ENCODE measurements at regions not wholly inside any gene's neighbourhood (a gene's known extent, or its start where the extent isn't known, plus 50 kb on each side); places are given as distances from the start of the nearest gene placed in this dataset.
"Not testable (repeated sequence)": the region's sequence is repeated elsewhere in the genome, so short reads cannot be mapped to it uniquely, and the experiment has no call there.

- not testable (repeated sequence) for H3K79me2 ChIP-seq (ENCODE audit: low read length); H3K4me3 ChIP-seq (ENCODE audit: low read length); H3K9ac ChIP-seq (ENCODE audit: low read length); H3K36me3 ChIP-seq (replicated peaks; ENCODE audit: low read depth, low read length); H3K9me3 ChIP-seq (ENCODE audit: insufficient read depth, low read length); H3K27ac ChIP-seq (ENCODE audit: low read length); H3K27me3 ChIP-seq (ENCODE audit: low read depth, low read length); H2AFZ ChIP-seq (ENCODE audit: low read depth, low read length); H3K4me2 ChIP-seq (ENCODE audit: low read length); H4K20me1 ChIP-seq (ENCODE audit: insufficient read depth, low read length)
- H3K4me1 ChIP-seq (ENCODE audit: low read length) = peaks cover 10% of the 10 kb centered on the region
These were observed 122.1 kb downstream of the SPAG6 start for GRCh38 chr10:22467393-22467792.

GRCh38 chr10:22468570-22469320, 123.4 kb downstream of the SPAG6 start:
- no peak overlapping the region for H3K4me2 ChIP-seq (ENCODE audit: low read length)
- no peak overlapping the region for H3K4me3 ChIP-seq (ENCODE audit: low read length)
- H3K9ac ChIP-seq (ENCODE audit: low read length) = no peak overlapping the region
- peaks cover 10% of the 10 kb centered on the region for H3K4me1 ChIP-seq (ENCODE audit: low read length)
- H3K79me2 ChIP-seq (ENCODE audit: low read length) = no peaks in the 10 kb centered on the region
- H3K36me3 ChIP-seq (replicated peaks; ENCODE audit: low read depth, low read length) = no peaks in the 10 kb centered on the region
- no peaks in the 10 kb centered on the region for H4K20me1 ChIP-seq (ENCODE audit: insufficient read depth, low read length)
- no peak overlapping the region for H2AFZ ChIP-seq (ENCODE audit: low read depth, low read length)
- no peaks in the 10 kb centered on the region for H3K27me3 ChIP-seq (ENCODE audit: low read depth, low read length)
- no peaks in the 10 kb centered on the region for H3K9me3 ChIP-seq (ENCODE audit: insufficient read depth, low read length)
- TF ChIP-seq EZH2phosphoT487 (IDR thresholded peaks at IDR 0.05; ENCODE audit: low read depth) = no peak
- TF ChIP-seq CTCF (IDR thresholded peaks at IDR 0.05; ENCODE audit: low read depth, low read length) = no peak
- H3K27ac ChIP-seq (ENCODE audit: low read length) = no peak overlapping the region

- TF ChIP-seq EZH2phosphoT487 (IDR thresholded peaks at IDR 0.05; ENCODE audit: low read depth) (no peak), CTCF (IDR thresholded peaks at IDR 0.05; ENCODE audit: low read depth, low read length) (no peak)
These were observed 127.7 kb downstream of the SPAG6 start for GRCh38 chr10:22473044-22473443.

GRCh38 chr10:22473459-22473858, 128.2 kb downstream of the SPAG6 start:
- H4K20me1 ChIP-seq (ENCODE audit: insufficient read depth, low read length) = no peaks in the 10 kb centered on the region
- H3K27me3 ChIP-seq (ENCODE audit: low read depth, low read length) = no peaks in the 10 kb centered on the region
- no peak overlapping the region for H3K4me2 ChIP-seq (ENCODE audit: low read length)
- no peaks in the 10 kb centered on the region for H3K36me3 ChIP-seq (replicated peaks; ENCODE audit: low read depth, low read length)
- H3K4me1 ChIP-seq (ENCODE audit: low read length) = no peaks in the 10 kb centered on the region
- no peak overlapping the region for H2AFZ ChIP-seq (ENCODE audit: low read depth, low read length)
- no peak overlapping the region for H3K4me3 ChIP-seq (ENCODE audit: low read length)
- no peak overlapping the region for H3K27ac ChIP-seq (ENCODE audit: low read length)
- H3K9me3 ChIP-seq (ENCODE audit: insufficient read depth, low read length) = no peaks in the 10 kb centered on the region
- H3K79me2 ChIP-seq (ENCODE audit: low read length) = no peaks in the 10 kb centered on the region
- H3K9ac ChIP-seq (ENCODE audit: low read length) = no peak overlapping the region
- no peak for TF ChIP-seq CTCF (IDR thresholded peaks at IDR 0.05; ENCODE audit: low read depth, low read length)
- no peak for TF ChIP-seq EZH2phosphoT487 (IDR thresholded peaks at IDR 0.05; ENCODE audit: low read depth)

More at GRCh38 chr10:22473044-22473443, 127.7 kb downstream of the SPAG6 start:
- no peaks in the 10 kb centered on the region for H3K9me3 ChIP-seq (ENCODE audit: insufficient read depth, low read length)
- H2AFZ ChIP-seq (ENCODE audit: low read depth, low read length) = no peak overlapping the region
- no peaks in the 10 kb centered on the region for H3K79me2 ChIP-seq (ENCODE audit: low read length)
- no peaks in the 10 kb centered on the region for H3K27me3 ChIP-seq (ENCODE audit: low read depth, low read length)
- H3K27ac ChIP-seq (ENCODE audit: low read length) = no peak overlapping the region
- no peaks in the 10 kb centered on the region for H3K36me3 ChIP-seq (replicated peaks; ENCODE audit: low read depth, low read length)
- no peak overlapping the region for H3K4me3 ChIP-seq (ENCODE audit: low read length)
- H4K20me1 ChIP-seq (ENCODE audit: insufficient read depth, low read length) = no peaks in the 10 kb centered on the region
- H3K9ac ChIP-seq (ENCODE audit: low read length) = no peak overlapping the region
- H3K4me2 ChIP-seq (ENCODE audit: low read length) = no peak overlapping the region
- no peaks in the 10 kb centered on the region for H3K4me1 ChIP-seq (ENCODE audit: low read length)

Data from OCI-LY3 (cell line).